K562 (cell line): ENCODE measurements at regions not wholly inside any gene's neighbourhood (a gene's known extent, or its start where the extent isn't known, plus 50 kb on each side); places are given as distances from the start of the nearest gene placed in this dataset.

Experiments used
- ATAC-seq: fragments of 200-7000 bp; cut with Tn5 transposase; 3 replicates; pipeline ENCODE4 v1.9.1; 2020; ENCODE audit warnings: moderate library complexity
- BruUV-seq: library from RNA; stranded (reverse); fragments of 400-500 nt; replicated peaks from 2 replicates; lab custom pipeline; 2021; lab: Mats Ljungman, UMichigan
- CTCF ChIA-PET: fragments of 300-600 bp; formaldehyde crosslinking; extraction: SDS; loops from one replicate; lab custom pipeline; 2021; ENCODE audit warnings: low intra/inter-chr PET ratio; lab: Yijun Ruan, JAX
- POLR2A ChIA-PET: fragments of 300-600, 350-650 bp; sonication (Branson Sonifier 250); formaldehyde crosslinking; extraction: SDS; loops from one replicate; lab custom pipeline; 2021; ENCODE audit warnings: antibody characterized with exemption, inconsistent platforms; lab: Yijun Ruan, JAX
- DNase-seq, 4 experiments: peaks; one replicate each; pipeline versions ENCODE4 v3.0.0 to v3.0.0-alpha.2; 2011 to 2018; ENCODE audit warnings: low spot score in 3 of 4, mixed read lengths in 3 of 4; ENCODE audit errors: extremely low read depth in 1 of 4
- FAIRE-seq: peaks from 2 replicates; lab custom pipeline; 2011; peaks lifted over from hg19 to GRCh38; lab: Jason Lieb, UNC
- H2AFZ ChIP-seq: 2 replicates; pipeline ENCODE4 v1.6.0; 2011; ENCODE audit warnings: low read depth, low read length, control low read depth, inconsistent platforms
- H3K27ac ChIP-seq: fragments of 200-600 bp; 3 replicates; pipeline ENCODE4 v1.8.0; 2011; ENCODE audit warnings: low read depth, mild to moderate bottlenecking, control low read depth, inconsistent platforms, low read length, moderate library complexity, mixed read lengths; ENCODE audit errors: extremely low read depth
- H3K27me3 ChIP-seq, 2 experiments: fragments of 300-600 bp in 1 of 2; 2 replicates in 1 of 2; 3 replicates in 1 of 2; pipeline versions ENCODE4 v1.6.0 to v1.8.0; 2011; ENCODE audit warnings: inconsistent platforms in 2 of 2, low read length in 2 of 2, mild to moderate bottlenecking in 1 of 2, mixed read lengths in 1 of 2, moderate library complexity in 1 of 2; ENCODE audit not compliant: control insufficient read depth in 2 of 2, insufficient read depth in 2 of 2
- H3K36me3 ChIP-seq: fragments of 300-600 bp; 3 replicates; pipeline ENCODE4 v1.8.0; 2011; ENCODE audit warnings: mild to moderate bottlenecking, low read length, inconsistent platforms; ENCODE audit not compliant: control insufficient read depth, insufficient read depth
- H3K4me1 ChIP-seq, 2 experiments: fragments of 200-600 bp in 1 of 2; replicated peaks in 1 of 2; 2 replicates in 1 of 2; 3 replicates in 1 of 2; pipeline versions ENCODE4 v1.5.1 to v1.8.0; 2011; ENCODE audit warnings: inconsistent platforms in 2 of 2, low read length in 2 of 2, mild to moderate bottlenecking in 1 of 2, mixed read lengths in 1 of 2, moderate library complexity in 1 of 2; ENCODE audit not compliant: control insufficient read depth in 2 of 2, insufficient read depth in 2 of 2
- H3K4me2 ChIP-seq: 2 replicates; pipeline ENCODE4 v1.6.1; 2011; ENCODE audit warnings: low read length, control low read depth, inconsistent platforms, mixed read lengths; ENCODE audit not compliant: insufficient read depth
- H3K4me3 ChIP-seq: fragments of 200-600 bp; sonication (generic), shearing (Covaris generic); 2 replicates; pipeline ENCODE4 v1.5.1; 2016; ENCODE audit warnings: control low read depth, inconsistent platforms
- H3K79me2 ChIP-seq: fragments of 200-600 bp; 3 replicates; pipeline ENCODE4 v1.8.0; 2011; ENCODE audit warnings: low read length, inconsistent platforms; ENCODE audit not compliant: control insufficient read depth, insufficient read depth
- H3K9ac ChIP-seq, 2 experiments: 2 replicates each; pipeline versions ENCODE4 v1.6.0 to v1.6.1; 2011; ENCODE audit warnings: low read depth in 2 of 2, low read length in 2 of 2, control low read depth in 1 of 2, inconsistent platforms in 1 of 2, mild to moderate bottlenecking in 1 of 2, mixed read lengths in 1 of 2; ENCODE audit not compliant: insufficient read depth in 1 of 2
- H3K9me1 ChIP-seq: one replicate; pipeline ENCODE4 v1.6.0; 2011; ENCODE audit warnings: inconsistent platforms, mild to moderate bottlenecking, low read length, moderate library complexity; ENCODE audit not compliant: control insufficient read depth, insufficient read depth
- H3K9me3 ChIP-seq: replicated peaks from 2 replicates; pipeline ENCODE4 v1.5.1; 2011; ENCODE audit warnings: low read depth, low read length, inconsistent platforms; ENCODE audit not compliant: control insufficient read depth, insufficient read depth
- H4K20me1 ChIP-seq: replicated peaks from 2 replicates; pipeline ENCODE4 v1.6.1; 2011; ENCODE audit warnings: low read length, inconsistent platforms, mixed read lengths; ENCODE audit not compliant: control insufficient read depth, insufficient read depth
- HDAC3 ChIP-seq: fragments of 450-650 bp; IDR thresholded peaks from 2 replicates; pipeline ENCODE4 v1.6.1; 2018; ENCODE audit warnings: borderline replicate concordance, mild to moderate bottlenecking, moderate library complexity; ENCODE audit not compliant: partially characterized antibody
- RAD21 ChIP-seq, 2 experiments: fragments of 250-450 bp in 1 of 2; fragments of 450-650 bp in 1 of 2; sonication (Bioruptor Pico) in 1 of 2; formaldehyde crosslinking in 1 of 2; IDR thresholded peaks in 1 of 2; conservative IDR thresholded peaks in 1 of 2; 2 replicates each; pipeline versions ENCODE4 v1.4.0 to v1.8.0; 2020 to 2022; ENCODE audit warnings: mild to moderate bottlenecking in 2 of 2, moderate library complexity in 1 of 2
- SMARCE1 ChIP-seq: fragments of 450-650 bp; IDR thresholded peaks from 2 replicates; pipeline ENCODE4 v1.7.1; 2016; ENCODE audit warnings: mild to moderate bottlenecking
- SP2 ChIP-seq: IDR thresholded peaks from 2 replicates; pipeline ENCODE4 v1.6.1; 2011; ENCODE audit warnings: mild to moderate bottlenecking, low read depth, low read length, moderate library complexity; ENCODE audit not compliant: poor library complexity, severe bottlenecking; ENCODE audit errors: extremely low read depth
- ZNF445 ChIP-seq: fragments of 250-450 bp; sonication (Bioruptor Pico); IDR thresholded peaks from 2 replicates; pipeline ENCODE4 v1.4.0; 2020; ENCODE audit warnings: low read depth, mild to moderate bottlenecking, moderate library complexity
- WGBS: fragments of 100-300 bp; shearing (Covaris generic); methylation state at CpG from one replicate; pipeline ENCODE4 v1.1.6; 2016; ENCODE audit warnings: low coverage, mixed read lengths; ENCODE audit not compliant: insufficient coverage; ENCODE audit errors: missing lambda C conversion rate; 5-methylcytosine and 5-hydroxymethylcytosine counted together
- in situ Hi-C: fragments of 300-500 bp; cut with MboI; formaldehyde crosslinking; loops from 4 replicates; pipeline ENCODE4 v1.15.0; 2018; ENCODE audit warnings: inconsistent platforms, mixed read lengths
- intact Hi-C: fragments of 100-400 bp; cut with micrococcal nuclease; formaldehyde crosslinking; loops from 2 replicates; pipeline ENCODE4 v1.14.2; 2022

DNA sequence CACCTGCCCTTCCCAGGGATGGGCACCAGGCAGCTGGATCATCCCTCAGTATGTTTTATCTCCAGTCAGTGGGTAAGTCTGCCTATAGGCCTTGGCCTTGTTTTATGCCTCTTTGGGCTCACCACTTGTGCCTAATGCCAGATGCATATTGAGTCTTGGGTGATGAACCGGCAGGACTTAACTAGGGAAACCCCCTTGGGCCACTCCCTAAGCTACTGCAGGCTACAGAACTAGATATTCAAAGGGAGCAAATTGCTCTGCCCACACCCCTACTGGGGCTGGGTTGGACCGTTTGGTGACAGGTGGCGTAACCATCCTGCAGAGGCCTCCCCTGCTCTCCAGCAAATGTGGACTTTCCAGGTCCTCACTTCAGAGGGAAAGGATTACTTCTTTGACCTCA lies 115.7 kb upstream of the GDF10 start:
- no TSS peak for BruUV-seq
- in situ Hi-C loops, result no loop called here
- peaks cover 0 to 23% of the 10 kb centered on the region in 2 experiments; a peak in 2 of 5 replicates for H3K27me3 ChIP-seq
- FAIRE-seq, result no peak
- no peaks in the 10 kb centered on the region for H3K9me3 ChIP-seq
- DNase-seq, result no peak
- no peak overlapping the region for H3K4me3 ChIP-seq
- H3K79me2 ChIP-seq, result no peaks in the 10 kb centered on the region
- no peak for ATAC-seq
- intact Hi-C loops, result no loop called here
- no peak overlapping the region for H2AFZ ChIP-seq
- H3K36me3 ChIP-seq, result no peaks in the 10 kb centered on the region
- 0 out of 4 replicates have a peak, but pooled peaks of 1 of the 2 experiments have one; percentile 8 for TF ChIP-seq RAD21 (CRISPR knock-in tag; conservative IDR thresholded peaks at IDR 0.05 in 1 of 2, IDR thresholded peaks at IDR 0.05 in 1 of 2)
- TF ChIP-seq SP2, result no peak
- no peak overlapping the region for H3K27ac ChIP-seq
- H3K4me2 ChIP-seq, result no peak overlapping the region
- no peak overlapping the region for H3K9ac ChIP-seq
- H3K9me1 ChIP-seq, result no peaks in the 10 kb centered on the region
- CTCF ChIA-PET, result no interaction called here
- 0% methylated on average over 3 of the region's 3 CpGs for WGBS
- POLR2A ChIA-PET, result interaction anchor here (0.8 kb wide), 1 partner anchor 9 kb away, joined by 3 read pairs; no protein-coding TSS in a partner anchor
- H3K4me1 ChIP-seq, result no peaks in the 10 kb centered on the region
- H4K20me1 ChIP-seq, result peaks cover 3% of the 10 kb centered on the region

DNA sequence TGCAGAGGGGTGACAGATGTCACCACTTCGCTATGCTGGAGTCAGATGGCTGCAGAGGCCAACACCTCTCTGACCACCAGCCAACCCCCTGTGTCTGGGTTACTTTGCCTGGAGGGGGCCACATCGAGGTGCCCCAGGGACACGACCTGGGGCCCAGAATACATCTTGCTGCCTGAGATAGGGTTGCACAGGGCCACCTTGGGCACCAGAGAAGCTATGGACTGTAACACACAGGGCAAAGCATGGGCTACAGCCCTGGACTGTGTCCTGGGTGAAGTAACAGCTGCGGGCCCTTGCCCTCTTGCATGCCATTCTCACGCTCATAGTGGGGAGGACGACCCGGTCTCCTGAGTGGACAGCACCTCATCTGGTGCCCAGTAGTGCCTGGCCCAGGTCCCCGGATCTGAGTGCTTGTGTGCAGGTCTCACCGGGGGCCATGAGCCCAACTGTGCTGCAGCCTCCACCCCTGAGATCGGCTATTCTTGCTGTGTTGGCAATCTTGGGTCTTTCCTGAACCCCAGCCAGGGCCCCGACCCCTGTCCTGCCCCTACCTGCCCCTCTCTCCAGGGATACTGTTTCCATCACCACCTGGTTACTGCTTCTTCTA lies 115.2 kb upstream of the GDF10 start:
- intact Hi-C loops, result no loop called here
- Histone ChIP-seq H3K9me1 (no peaks in the 10 kb centered on the region), H3K79me2 (no peaks in the 10 kb centered on the region), H3K4me3 (no peak overlapping the region), H3K9me3 (no peaks in the 10 kb centered on the region), H4K20me1 (no peaks in the 10 kb centered on the region; the same call in 1 of the 2 replicates), H3K4me1 (no peaks in the 10 kb centered on the region), H3K27ac (no peak overlapping the region), H2AFZ (no peak overlapping the region), H3K4me2 (no peak overlapping the region), H3K36me3 (no peaks in the 10 kb centered on the region), H3K9ac (no peak overlapping the region), H3K27me3 (peaks cover 0 to 27% of the 10 kb centered on the region in 2 experiments; a peak in 2 of 5 replicates)
- ChIA-PET POLR2A (interaction anchor here (0.8 kb wide), 2 partner anchors 9 to 11 kb away, joined by 3 to 4 read pairs; no protein-coding TSS in a partner anchor), CTCF (no interaction called here)
- in situ Hi-C loops, result no loop called here
- FAIRE-seq, result no peak
- no TSS peak for BruUV-seq
- no peak for DNase-seq
- ATAC-seq, result no peak
- 2% methylated on average over 11 of the region's 11 CpGs for WGBS
- TF ChIP-seq HDAC3, result no peak
- no peak for TF ChIP-seq ZNF445
- no peak for TF ChIP-seq SMARCE1
